ENCODE measurements at regions not wholly inside any gene's neighbourhood (a gene's known extent, or its start where the extent isn't known, plus 50 kb on each side); places are given as distances from the start of the nearest gene placed in this dataset.

- peak; percentile 66 for DNase-seq
- Histone ChIP-seq H3K9me3 (no peaks in the 10 kb centered on the region), H3K27me3 (no peaks in the 10 kb centered on the region), H3K36me3 (ENCODE audit: low read depth, missing control alignments) (no peaks in the 10 kb centered on the region), H3K4me3 (peak overlapping the region in 1 of 2 donors; percentile 20), H3K27ac (no peak overlapping the region), H3K4me1 (no peaks in the 10 kb centered on the region)
- no peak for TF ChIP-seq CTCF (IDR thresholded peaks at IDR 0.05)
- no peak for TF ChIP-seq POLR2A (IDR thresholded peaks at IDR 0.05)
- 58 to 60% methylated on average over 9 to 16 of the region's 16 CpGs for whole genome bisulfite sequencing, 2 donors
- intact Hi-C loops (cut with DNase I; ENCODE audit: low total_unique reads): no loop called here
Observed at GRCh38 chr21:38965910-38966504, 160.3 kb downstream of the ETS2 start.

- Histone ChIP-seq H3K9me3 (no peaks in the 10 kb centered on the region), H3K27me3 (no peaks in the 10 kb centered on the region), H3K27ac (no peak overlapping the region), H3K36me3 (ENCODE audit: low read depth, missing control alignments) (no peaks in the 10 kb centered on the region), H3K4me3 (peak overlapping the region in 1 of 2 donors; percentile 20), H3K4me1 (no peaks in the 10 kb centered on the region)
- intact Hi-C loops (cut with DNase I; ENCODE audit: low total_unique reads): no loop called here
- DNase-seq: no peak
- 51 to 61% methylated on average over 8 of the region's 8 CpGs for WGBS, 2 donors
- TF ChIP-seq CTCF (IDR thresholded peaks at IDR 0.05) (no peak), POLR2A (IDR thresholded peaks at IDR 0.05) (no peak)
Observed at GRCh38 chr21:38965241-38965640, 159.5 kb downstream of the ETS2 start.

- Histone ChIP-seq H3K36me3 (ENCODE audit: low read depth, missing control alignments) (no peaks in the 10 kb centered on the region), H3K4me1 (peaks cover 8% of the 10 kb centered on the region), H3K27ac (no peak overlapping the region), H3K4me3 (no peak overlapping the region), H3K9me3 (no peaks in the 10 kb centered on the region), H3K27me3 (no peaks in the 10 kb centered on the region)
- WGBS, 2 donors: 80 to 82% methylated on average over 6 of the region's 6 CpGs
- no peak for DNase-seq
- intact Hi-C loops (cut with DNase I; ENCODE audit: low total_unique reads): no loop called here
- TF ChIP-seq CTCF (IDR thresholded peaks at IDR 0.05): no peak
- no peak for TF ChIP-seq POLR2A (IDR thresholded peaks at IDR 0.05)
Observed at GRCh38 chr21:38963006-38963405, 157.3 kb downstream of the ETS2 start.

- no peak for TF ChIP-seq CTCF (IDR thresholded peaks at IDR 0.05)
- TF ChIP-seq POLR2A (IDR thresholded peaks at IDR 0.05): no peak
- WGBS, 2 donors: 96 to 100% methylated on average over 2 of the region's 2 CpGs
- intact Hi-C loops (cut with DNase I; ENCODE audit: low total_unique reads): no loop called here
- Histone ChIP-seq H3K36me3 (ENCODE audit: low read depth, missing control alignments) (no peaks in the 10 kb centered on the region), H3K27ac (no peak overlapping the region), H3K27me3 (no peaks in the 10 kb centered on the region), H3K4me3 (no peak overlapping the region), H3K9me3 (no peaks in the 10 kb centered on the region), H3K4me1 (peaks cover 8% of the 10 kb centered on the region)
- no peak for DNase-seq
Observed at GRCh38 chr21:38960251-38960650, 154.5 kb downstream of the ETS2 start.

- H3K4me3 ChIP-seq: no peak overlapping the region
- H3K27ac ChIP-seq: no peak overlapping the region
- TF ChIP-seq CTCF (IDR thresholded peaks at IDR 0.05): no peak
- 93 to 98% methylated on average over 6 of the region's 6 CpGs for WGBS, 2 donors
- no peaks in the 10 kb centered on the region for H3K36me3 ChIP-seq (ENCODE audit: low read depth, missing control alignments)
- peaks cover 8% of the 10 kb centered on the region for H3K4me1 ChIP-seq
- intact Hi-C loops (cut with DNase I; ENCODE audit: low total_unique reads): no loop called here
- no peak for DNase-seq
- no peaks in the 10 kb centered on the region for H3K27me3 ChIP-seq
- H3K9me3 ChIP-seq: no peaks in the 10 kb centered on the region
Observed at GRCh38 chr21:38959692-38960061, 153.9 kb downstream of the ETS2 start.
